Kidney tubule cell (primary cell): ENCODE measurements at regions not wholly inside any gene's neighbourhood (a gene's known extent, or its start where the extent isn't known, plus 50 kb on each side); places are given as distances from the start of the nearest gene placed in this dataset.
"Not testable (repeated sequence)": the region's sequence is repeated elsewhere in the genome, so short reads cannot be mapped to it uniquely, and the experiment has no call there.

Experiments used
- DNase-seq: peaks from one replicate; pipeline ENCODE4 v3.0.0-alpha.2; 2018; ENCODE audit warnings: low spot score

DNA sequence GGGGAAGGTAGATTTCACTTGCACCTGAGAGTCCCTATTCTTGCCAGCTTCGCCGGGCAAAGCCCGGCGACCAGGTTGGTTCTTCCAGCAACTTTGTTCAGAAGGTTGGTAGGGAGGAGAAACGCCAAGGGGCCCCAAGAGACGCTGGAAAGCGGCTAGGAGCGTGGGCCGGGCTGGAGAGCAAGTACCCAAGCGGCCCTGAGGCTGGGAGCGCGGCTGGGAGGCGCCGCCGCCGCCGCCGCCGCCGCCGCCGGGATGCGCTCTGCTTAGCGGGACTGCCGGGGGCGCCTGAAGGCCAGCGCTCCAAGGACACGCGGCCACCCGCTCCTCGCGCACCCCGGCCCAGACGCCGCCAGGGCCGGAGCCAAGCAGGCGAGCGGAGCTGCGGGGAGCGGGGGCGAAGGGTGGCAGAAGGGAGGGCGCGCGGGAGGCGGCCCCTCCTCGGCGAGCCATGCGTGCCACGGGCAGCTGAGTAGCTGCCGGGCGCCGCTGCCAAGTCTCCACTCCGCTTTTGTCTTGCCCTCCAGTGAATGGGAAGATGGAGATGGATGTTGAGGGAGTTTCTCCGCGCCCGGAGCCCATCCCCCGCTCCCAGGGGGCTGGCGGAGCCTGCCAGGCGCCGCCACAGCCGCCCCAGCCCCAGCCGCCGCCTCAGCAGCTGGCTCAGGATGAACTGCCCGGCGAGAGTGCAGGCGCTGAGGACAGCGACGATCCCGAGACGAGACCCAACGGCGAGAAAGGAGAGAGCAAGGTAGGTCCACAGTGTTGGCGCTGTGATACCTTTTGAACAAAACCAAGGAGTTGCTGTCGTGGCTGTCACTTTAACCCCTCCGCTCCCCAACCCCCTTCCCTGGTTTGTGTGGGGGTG lies 227.4 kb upstream of the AZI2 start:
- DNase-seq: peak; percentile 41

DNA sequence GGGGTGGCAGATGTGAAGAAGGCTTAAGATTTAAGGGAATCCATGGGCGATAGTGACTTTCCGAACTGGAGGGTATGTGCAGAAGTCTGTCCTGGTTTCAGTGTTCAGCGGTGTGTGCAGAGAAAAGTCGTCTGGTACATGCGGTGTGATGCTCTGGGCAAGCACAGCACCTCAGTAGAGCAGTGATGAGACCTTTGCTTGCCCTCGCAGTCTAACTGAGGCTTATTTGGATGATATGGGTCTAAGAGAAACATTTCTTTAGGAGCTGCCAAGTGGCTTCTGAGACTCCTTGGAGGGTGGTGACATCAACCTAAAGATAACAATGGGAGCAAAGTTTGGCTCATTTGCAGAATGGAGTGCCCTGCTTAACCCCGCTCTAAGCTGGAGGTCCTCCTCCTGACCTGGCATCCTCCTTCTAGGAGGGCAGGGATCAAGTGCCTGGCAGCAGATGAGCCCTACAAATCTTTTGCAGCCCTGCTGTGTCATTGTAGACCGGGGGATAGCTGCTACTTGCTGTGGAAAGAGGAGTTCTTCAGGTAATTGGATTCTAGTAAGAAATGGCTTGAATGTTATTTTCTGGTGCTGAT lies 228.1 kb upstream of the AZI2 start:
- DNase-seq: no peak

DNA sequence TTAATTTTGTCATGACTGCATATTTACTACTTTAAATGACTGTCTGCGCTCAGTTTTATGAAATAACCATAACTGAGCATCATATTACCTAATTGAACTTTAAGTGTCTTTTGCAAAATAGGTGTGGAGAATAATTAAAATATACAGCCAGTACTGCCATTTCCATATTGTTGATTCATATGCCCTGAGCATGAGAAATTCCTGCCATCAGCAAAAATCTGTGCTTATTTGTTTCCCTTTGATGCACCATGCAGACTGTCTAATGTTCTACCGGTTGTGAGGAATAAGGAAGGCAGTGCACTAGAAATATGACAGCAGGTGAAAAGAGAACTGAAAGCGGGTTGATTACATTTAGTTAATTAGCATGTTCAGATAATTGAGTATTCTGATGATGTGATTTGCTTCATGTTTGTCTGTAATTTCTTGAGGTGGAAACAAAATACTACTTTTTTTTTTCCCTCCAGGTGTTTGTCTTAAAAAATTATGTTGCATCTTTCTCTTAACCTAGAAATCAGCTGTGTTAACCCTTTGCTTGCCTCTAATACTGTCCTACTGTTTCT lies 229.4 kb upstream of the AZI2 start:
- DNase-seq: no peak

DNA sequence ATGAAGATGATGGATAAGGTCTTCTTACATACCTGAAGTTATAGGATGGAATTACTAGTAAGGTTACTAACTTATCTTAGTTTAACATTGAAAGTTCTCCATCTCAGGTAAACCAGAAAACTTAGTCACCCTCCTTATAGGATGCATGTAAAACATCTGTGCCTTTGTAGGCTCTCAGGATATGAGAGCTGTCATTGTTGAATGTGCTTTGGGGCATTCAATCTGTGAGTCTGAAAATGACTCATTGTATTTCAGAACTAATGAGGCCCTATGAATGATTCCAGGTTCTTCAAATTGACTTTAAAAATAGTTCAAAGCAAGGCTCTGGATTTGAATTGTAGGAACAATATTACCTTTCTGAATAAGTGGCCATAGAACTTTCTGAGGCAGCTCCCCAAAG lies 237.7 kb upstream of the AZI2 start:
- peak; percentile 7 for DNase-seq

DNA sequence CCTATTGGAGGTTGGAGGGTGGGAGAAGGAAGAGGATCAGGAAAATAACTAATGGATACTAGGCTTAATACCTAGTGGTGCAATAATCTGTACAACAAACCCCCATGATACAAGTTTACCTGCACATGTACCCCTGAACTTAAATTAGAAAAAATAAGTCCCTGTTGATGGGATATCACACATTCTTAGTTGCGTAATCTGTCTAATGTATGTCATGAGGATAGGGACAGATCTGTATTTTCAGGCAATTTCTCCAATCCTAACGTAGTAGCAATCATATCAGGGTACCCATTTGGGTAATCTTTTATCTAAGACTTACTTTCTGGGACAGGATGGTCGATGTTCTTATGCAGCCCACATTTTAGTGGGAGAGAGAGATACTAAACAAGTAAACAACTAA lies 239.1 kb upstream of the AZI2 start:
- DNase-seq: no peak

DNA sequence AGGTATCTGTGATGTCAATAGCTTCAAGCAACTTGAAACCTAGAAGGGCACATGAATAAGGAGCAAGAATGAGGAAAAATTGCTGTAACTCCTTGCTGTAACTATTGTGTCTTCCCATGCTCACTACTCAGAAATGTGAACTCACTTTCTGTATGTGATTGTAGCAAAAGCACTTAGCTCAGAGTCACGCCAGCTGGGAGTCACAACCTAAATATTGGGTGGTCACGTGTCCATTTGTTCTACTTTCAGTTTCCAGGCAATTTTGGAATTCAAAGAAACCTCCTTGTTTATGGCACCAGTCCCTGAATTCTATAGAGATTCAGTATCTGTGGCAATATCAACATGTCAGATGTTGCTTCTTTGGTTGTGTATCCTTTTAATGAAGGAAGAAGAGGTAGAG lies 241.6 kb upstream of the AZI2 start:
- DNase-seq: no peak

DNA sequence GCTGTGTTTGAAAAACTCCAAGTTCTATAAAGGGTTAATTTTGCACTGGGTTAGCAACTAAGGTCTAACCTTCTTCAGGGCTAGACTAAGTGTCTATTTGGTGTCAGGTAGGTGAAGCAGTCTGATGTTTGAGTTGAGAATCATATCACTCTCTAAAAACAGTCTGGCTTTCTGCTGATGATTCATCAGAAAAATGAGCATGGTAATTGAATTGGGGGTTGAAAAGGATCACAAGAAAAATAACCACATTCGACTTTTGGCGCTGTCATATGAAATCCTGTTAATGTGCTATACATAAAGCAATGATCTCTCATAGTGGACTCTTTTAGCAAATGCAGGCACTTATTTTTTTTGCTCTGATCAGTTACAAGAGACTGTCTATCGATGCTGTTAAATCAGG lies 242.2 kb upstream of the AZI2 start:
- no peak for DNase-seq

DNA sequence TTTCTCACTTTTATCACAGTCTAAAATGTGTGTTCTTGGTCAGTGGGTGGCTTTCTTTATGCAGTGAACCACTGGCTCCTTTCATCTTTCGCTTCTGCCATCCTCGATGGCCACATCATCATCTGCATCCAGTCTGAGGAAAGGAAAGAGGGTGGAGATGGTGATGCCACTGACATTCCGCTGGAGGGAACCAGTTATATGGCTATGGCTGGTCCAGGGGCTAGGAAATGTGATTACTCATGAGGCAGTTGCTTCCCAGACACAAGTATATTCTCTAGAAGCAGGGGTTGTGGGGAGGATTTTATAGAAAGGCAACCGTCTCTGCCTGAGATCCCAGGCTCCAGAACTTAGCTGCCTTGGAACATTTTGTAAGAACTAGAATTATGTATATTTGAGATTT lies 246.7 kb upstream of the AZI2 start:
- DNase-seq: no peak

DNA sequence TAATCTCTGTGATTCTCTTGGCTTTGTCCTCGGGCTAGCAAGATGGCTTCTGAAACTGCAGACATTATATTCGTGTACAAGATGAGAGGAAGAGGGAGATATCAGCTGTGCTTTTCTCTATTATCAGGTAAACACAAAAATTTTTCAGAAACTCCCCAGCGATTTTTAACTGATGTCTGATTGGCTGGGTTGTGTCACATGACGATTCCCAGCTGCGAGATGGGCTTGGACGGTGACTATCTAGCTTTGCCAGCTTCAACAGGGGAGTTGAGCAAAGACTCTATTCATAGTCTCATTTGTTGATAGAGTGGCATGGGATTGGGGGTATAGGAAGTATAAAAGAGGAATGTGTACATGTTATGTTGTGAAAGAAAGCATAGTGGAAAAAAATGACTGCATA lies 248.8 kb upstream of the AZI2 start:
- DNase-seq: no peak

DNA sequence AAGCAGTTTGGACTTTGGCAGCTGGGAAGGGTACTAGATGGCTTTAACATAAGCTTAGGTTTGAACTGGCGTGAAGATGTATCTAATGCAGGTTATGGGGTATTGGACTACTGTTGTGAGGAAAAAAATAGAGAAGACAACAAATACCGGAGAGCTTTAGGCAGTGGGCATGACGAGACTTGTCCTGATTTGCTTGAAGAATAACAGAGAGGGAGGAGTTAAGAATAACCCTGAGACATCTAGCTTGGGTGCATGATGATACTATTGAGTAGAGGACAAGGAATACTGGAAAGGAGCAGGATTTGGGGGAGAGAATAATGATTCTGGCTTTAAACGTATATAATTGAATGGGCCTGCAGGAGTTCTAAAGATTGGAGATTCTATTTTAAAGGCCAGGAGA lies 249.5 kb upstream of the AZI2 start:
- DNase-seq: no peak

DNA sequence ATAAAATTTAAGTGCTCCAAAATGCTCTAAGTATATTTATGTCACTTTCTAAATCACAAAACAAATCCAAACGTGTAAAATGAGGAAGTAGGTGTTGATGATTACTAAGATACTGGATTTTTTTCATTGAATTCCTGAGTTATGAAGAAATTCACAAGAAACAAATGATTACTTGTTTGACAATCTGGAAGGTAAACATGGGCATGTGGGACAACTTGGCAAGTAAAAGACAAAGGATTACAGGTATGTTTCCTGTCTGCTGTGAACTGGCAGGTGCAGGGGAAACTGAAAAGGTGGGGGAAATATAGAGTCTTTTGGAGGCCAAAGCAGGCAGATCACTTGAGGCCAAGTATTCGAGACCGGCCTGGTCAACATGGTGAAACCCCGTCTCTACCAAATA lies 252.7 kb upstream of the AZI2 start:
- DNase-seq: no peak

DNA sequence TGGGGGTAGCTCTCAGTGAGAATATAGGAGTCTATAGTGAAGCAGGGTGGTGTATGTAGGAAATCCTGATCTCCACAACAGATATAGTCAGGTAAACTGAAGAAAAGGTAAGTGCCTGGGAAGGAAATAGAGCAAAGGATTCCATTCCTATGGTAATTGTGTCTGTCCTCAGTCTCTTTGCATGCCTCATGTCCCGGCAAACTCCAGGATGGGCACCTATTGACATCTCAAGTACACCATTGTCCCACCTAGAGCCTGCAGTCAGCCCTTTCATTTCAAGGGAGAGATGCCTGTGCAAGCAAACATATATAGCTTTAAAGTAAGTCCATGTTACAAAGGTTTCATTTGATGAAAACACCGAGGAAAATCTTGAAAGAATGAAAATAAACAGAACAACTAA lies 257.7 kb upstream of the AZI2 start:
- DNase-seq: no peak

DNA sequence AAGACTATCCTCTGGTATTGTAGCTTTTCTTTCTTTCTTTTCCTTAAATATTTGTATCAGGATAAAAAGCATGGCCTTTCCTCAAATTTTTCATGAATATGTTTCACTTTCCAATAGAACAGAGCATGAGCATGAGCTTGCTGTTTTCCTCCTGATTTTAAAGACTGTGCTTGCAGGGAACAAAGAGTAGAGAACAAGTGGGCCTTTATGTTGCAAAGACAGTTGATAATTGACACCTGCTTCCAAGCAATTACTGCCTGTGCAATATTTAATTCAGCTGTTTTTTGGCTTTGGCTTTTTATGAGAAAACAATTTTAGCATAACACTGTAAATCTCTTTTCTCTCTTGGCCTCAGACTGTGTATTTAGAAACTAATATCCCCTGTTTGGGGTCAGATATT lies 263.6 kb upstream of the AZI2 start:
- no peak for DNase-seq

DNA sequence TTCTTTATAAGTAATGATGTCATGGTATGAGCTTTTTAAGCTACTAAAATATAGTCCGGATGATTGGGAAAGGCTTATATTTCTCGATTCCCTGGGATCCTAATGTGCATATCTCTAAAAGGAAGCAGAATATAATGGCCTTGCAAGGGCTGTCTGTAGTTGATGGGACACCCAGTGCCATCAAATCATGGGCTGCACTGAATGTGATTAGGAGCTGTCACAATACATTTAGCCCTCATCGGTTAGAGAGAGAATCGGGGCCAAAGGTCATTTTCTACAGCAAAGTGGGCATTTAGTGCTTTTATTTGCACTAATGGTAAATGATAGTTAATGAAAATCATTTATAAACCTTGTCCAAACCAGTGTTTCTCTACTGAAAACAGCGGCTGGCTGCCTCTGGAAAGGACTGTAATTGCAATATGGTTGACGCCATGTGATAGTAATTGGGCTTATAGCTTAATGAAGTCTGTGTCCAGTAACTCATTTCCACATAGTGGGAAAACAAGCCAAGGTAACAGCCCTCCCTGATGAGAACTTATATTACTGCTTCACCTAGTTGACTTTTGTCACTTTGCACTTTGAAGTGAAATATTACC lies 265.0 kb upstream of the AZI2 start:
- DNase-seq: no peak

DNA sequence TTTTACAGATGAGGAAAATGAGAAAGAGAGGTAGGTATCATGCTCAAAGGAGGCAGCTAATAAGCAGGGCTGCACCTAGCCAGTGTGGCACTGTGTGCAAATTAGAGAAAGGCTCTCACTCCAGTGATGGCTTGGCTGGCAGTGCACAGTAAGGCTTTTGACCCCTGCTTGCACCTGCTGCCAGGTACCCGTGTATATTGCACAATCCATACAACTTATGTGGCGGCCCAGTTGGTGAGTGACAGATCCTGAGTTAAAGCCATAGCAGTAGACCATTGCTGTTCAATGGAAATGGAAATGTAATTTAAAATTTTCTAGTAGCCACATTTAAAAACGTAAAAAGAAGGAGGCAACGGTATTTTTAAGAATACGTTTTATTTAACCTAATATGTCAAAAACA lies 266.4 kb upstream of the AZI2 start:
- DNase-seq: no peak

DNA sequence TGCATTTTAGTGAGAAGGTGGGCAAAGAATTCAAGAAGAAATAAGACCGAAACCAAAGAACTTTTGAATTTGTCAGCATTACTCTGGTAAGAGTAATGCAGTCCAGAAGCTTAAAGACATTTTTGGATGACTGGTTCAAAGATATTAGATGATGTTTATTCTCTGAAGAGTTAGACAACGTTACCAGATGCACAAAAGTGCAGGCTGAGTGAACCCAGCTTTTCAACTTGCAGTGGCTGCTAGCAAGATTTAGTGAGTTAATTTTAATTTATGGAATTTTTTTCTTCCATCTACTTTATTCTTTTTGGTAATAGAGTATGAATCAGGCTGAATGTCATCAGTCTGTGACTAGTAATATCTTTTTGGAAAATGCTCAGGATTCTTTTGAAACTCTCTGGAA lies 267.3 kb upstream of the AZI2 start:
- no peak for DNase-seq

DNA sequence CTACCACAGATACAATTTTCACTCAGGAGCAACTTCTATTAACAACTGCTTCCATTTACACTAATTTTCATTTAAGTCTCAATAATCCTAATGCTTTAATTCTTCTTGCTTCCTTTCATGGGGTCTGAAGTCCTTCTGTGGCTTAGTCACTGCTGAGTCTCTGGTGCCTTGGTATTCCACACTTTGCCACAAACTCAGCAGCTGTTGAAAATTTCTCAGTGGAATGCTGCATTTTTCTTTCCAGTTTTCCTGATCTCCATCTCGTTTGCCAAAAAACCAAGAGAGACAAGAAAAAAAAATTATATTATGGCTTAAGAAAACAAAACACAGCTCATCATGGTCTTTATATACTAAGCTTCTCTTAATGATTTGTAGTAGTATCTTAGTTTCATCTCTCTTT lies 269.2 kb upstream of the AZI2 start:
- no peak for DNase-seq

DNA sequence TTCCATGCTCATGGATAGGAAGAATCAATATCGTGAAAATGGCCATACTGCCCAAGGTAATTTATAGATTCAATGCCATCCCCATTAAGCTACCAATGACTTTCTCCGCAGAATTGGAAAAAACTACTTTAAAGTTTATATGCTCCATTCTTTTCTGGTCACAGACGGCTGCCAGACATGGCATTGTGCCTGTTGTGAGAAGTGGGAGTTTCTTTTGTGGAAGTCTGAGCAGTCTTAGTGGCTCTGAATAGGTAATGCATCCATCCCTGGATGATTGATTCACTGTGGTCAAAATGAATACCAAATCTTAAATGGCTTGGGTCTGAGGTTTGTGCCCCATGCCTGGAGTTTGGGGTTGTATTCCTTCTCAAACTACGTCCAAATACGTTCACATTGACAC lies 274.5 kb upstream of the AZI2 start:
- DNase-seq: no peak

DNA sequence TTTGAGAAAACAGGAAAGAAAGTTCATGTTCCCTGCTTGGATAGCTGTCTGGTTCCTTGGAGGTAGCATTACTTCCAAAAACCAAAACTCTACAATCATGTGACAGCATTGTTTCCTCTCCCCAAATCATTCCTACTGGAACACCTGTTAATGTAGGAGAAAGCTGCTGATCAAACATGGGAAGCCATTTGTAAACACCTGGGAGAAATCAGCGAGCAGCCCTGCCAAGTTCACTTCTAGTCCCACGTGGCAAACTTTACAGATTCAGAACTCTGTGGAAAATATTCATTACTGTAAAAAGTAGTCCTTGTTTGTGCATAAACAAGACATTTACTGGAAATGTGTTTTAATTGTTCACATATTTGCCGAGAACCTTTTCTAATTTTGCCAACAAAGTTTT lies 275.5 kb upstream of the AZI2 start:
- DNase-seq: no peak

DNA sequence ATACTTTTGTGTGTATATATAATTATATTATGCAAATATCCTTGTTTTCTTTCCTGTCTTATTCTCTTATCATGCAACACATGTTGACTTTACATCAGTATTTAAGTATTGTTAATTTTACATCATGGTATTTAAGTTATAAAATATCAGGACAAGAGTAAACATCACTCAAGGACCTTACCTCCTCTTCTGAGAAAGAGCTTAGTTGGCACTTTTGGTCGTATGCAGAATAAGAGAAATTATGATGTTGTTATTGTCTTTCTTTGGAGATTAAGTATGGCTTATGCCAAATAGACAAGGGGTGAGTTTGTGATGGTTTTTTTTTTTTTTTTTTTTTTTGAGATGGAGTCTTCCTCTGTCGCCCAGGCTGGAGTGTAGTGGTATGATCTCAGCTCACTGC lies 279.2 kb upstream of the AZI2 start:
- not testable (repeated sequence) for DNase-seq

DNA sequence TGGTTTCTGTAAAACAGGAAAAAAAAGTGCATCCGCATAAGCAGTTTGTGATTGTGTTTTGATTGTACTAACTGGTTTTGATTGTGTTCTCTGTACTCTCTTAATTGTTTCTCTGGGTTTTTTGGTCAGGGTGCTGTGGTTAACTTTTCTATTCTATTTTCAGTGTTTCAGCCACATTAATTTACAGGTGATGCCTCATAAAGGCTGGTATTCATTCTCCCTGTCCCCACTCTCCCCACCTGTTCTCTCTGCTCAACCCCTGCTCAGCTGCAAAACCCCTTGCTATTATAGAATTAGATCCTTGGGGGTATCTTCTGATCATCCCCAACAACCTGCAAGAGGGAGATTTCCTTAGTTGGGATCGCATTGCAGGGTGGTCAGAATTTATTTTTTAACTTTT lies 285.4 kb upstream of the AZI2 start:
- DNase-seq: no peak

DNA sequence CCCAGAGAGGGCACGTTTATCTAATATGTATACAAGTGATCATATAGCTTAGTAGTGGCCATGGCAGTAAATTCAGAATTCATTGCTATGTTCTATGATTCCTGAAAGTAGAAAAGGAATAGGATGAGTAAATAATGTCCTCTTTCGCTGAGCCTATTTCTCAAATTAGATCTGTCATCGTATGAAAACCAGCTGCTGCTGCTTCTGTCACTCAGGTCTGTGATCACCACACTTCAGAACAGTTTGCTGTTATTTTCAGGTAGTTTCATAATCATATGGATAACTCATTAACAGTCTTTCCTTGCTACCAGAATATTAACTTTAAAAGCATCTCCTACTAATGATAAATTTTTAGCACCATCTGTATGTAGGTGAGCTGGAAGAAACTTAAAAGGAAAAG lies 289.1 kb upstream of the AZI2 start:
- DNase-seq: no peak

DNA sequence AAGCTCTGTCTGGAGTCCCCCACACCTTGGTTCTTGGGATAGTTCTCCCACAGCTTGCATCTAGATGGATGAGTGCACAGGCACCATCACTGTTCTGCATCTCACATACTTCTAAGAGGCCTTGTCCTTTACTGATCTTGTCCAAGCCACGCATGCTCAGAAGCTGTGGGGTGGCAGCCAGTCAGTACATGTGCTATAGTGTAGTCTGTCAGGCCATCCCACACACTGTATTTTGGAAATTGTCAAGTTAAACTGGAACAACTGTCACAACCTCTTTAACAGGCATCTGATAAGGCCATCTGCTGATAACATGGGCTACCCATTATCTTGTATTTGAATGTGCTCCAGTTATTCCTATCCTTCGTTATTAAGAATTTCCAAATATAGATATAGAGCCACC lies 296.5 kb upstream of the AZI2 start:
- DNase-seq: no peak
